Smooth muscle cell (in vitro differentiated cells): ENCODE measurements at regions not wholly inside any gene's neighbourhood (a gene's known extent, or its start where the extent isn't known, plus 50 kb on each side); places are given as distances from the start of the nearest gene placed in this dataset.

Experiments used
- DNase-seq: peaks from one replicate; lab custom pipeline; 2025; ENCODE audit not compliant: unreplicated experiment; lab: John Stamatoyannopoulos, UW
- H2AFZ ChIP-seq: fragments of 200-600 bp; sonication (generic); 2 replicates; pipeline ENCODE4 v1.6.0; 2016; ENCODE audit warnings: antibody characterized with exemption, low read depth, mild to moderate bottlenecking
- H3F3A ChIP-seq: fragments of 200-600 bp; sonication (generic); 2 replicates; pipeline ENCODE4 v1.6.0; 2017; ENCODE audit warnings: antibody characterized with exemption, low read depth
- H3K27ac ChIP-seq: fragments of 200-600 bp; sonication (generic); 2 replicates; pipeline ENCODE4 v1.5.1; 2016; ENCODE audit warnings: low read depth, mild to moderate bottlenecking
- H3K27me3 ChIP-seq: fragments of 200-600 bp; sonication (generic); 2 replicates; pipeline ENCODE4 v1.6.1; 2016; ENCODE audit warnings: low read depth, mild to moderate bottlenecking
- H3K36me3 ChIP-seq: fragments of 200-600 bp; sonication (generic); 2 replicates; pipeline ENCODE4 v1.5.1; 2016; ENCODE audit warnings: low read depth
- H3K4me1 ChIP-seq: fragments of 200-600 bp; sonication (generic); 2 replicates; pipeline ENCODE4 v1.5.1; 2016; ENCODE audit warnings: low read depth
- H3K4me2 ChIP-seq: fragments of 200-600 bp; sonication (generic); 2 replicates; pipeline ENCODE4 v1.6.0; 2016; ENCODE audit warnings: mild to moderate bottlenecking
- H3K4me3 ChIP-seq: fragments of 200-600 bp; sonication (generic); 2 replicates; pipeline ENCODE4 v1.5.1; 2016; ENCODE audit warnings: mild to moderate bottlenecking
- H3K79me2 ChIP-seq: fragments of 200-600 bp; sonication (generic); 2 replicates; pipeline ENCODE4 v1.6.0; 2016; ENCODE audit warnings: low read depth, mild to moderate bottlenecking
- H3K9ac ChIP-seq: fragments of 200-600 bp; sonication (generic); 2 replicates; pipeline ENCODE4 v1.6.0; 2016; ENCODE audit warnings: low read depth
- H3K9me3 ChIP-seq: fragments of 200-600 bp; sonication (generic); replicated peaks from 2 replicates; pipeline ENCODE4 v1.5.1; 2016; ENCODE audit warnings: low read depth
- H4K20me1 ChIP-seq: fragments of 200-600 bp; sonication (generic); 2 replicates; pipeline ENCODE4 v1.6.0; 2016; ENCODE audit warnings: low read depth
- CTCF ChIP-seq: fragments of 200-600 bp; sonication (generic); IDR thresholded peaks from 2 replicates; pipeline ENCODE4 v1.5.1; 2017; ENCODE audit warnings: borderline replicate concordance, mild to moderate bottlenecking, antibody characterized with exemption; ENCODE audit not compliant: insufficient read depth, poor library complexity, severe bottlenecking
- WGBS: methylation state at CpG from one replicate; pipeline ENCODE4 v1.1.7; 2016; ENCODE audit warnings: low lambda C conversion rate; 5-methylcytosine and 5-hydroxymethylcytosine counted together

DNA sequence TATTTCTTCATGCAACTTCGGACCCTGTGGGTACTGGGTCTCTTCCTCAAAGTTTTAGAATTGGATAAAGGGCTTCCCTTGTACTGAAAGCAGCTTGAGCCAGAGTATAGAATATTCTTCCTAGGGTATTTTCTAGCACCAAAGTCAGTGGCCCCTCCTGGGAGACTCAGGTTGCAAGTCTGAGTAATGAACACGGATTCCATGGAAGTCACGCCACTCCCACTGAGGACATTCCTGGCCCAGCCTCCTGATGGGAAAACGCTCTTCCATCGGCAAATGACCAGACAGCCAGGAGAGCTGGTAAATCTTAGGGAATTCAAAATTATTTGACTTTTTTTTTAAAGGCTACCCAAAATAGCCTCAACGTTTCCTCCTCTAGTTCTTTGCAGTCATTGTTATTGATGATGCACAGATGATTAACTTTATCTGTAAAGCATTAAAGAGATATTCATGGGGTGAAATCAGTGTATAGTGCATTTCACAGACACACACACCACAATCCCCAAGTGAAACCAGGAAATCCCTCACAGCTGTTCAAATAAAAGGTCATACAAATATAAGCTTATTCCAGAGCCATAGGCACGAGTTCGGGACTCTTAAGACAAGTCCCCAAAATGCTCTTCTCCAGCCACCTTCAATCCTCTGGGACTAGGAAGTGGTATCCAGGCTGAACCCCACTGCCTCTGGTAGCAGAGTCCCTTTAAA is 248.8 kb downstream of the SOD2 start:
- Histone ChIP-seq H3K27me3 (peaks cover 6% of the 10 kb centered on the region), H3K79me2 (no peaks in the 10 kb centered on the region), H3K27ac (no peak overlapping the region), H3K4me1 (no peaks in the 10 kb centered on the region), H3K4me3 (no peak overlapping the region), H3K4me2 (no peak overlapping the region), H2AFZ (no peak overlapping the region), H3K9me3 (no peaks in the 10 kb centered on the region), H3K36me3 (no peaks in the 10 kb centered on the region), H3F3A (no peaks in the 10 kb centered on the region), H4K20me1 (no peaks in the 10 kb centered on the region), H3K9ac (no peak overlapping the region)
- WGBS, result 52% methylated on average over 8 of the region's 8 CpGs
- no peak for TF ChIP-seq CTCF
- DNase-seq, result no peak

GRCh38 chr6:159443417-159443920 is 249.6 kb downstream of the SOD2 start:
- no peak for TF ChIP-seq CTCF
- Histone ChIP-seq H3K27me3 (peaks cover 6% of the 10 kb centered on the region), H3K27ac (no peak overlapping the region), H3K4me3 (no peak overlapping the region), H3F3A (no peaks in the 10 kb centered on the region), H4K20me1 (no peaks in the 10 kb centered on the region), H3K9ac (no peak overlapping the region), H2AFZ (no peak overlapping the region), H3K79me2 (no peaks in the 10 kb centered on the region), H3K36me3 (no peaks in the 10 kb centered on the region), H3K4me1 (no peaks in the 10 kb centered on the region), H3K9me3 (no peaks in the 10 kb centered on the region), H3K4me2 (no peak overlapping the region)
- WGBS, result 71% methylated on average over 8 of the region's 8 CpGs
- no peak for DNase-seq

GRCh38 chr6:159441704-159441981 is 251.4 kb downstream of the SOD2 start:
- H3K9me3 ChIP-seq, result no peaks in the 10 kb centered on the region
- no peak for DNase-seq
- no peaks in the 10 kb centered on the region for H4K20me1 ChIP-seq
- no peaks in the 10 kb centered on the region for H3K79me2 ChIP-seq
- no peak for TF ChIP-seq CTCF
- no peak overlapping the region for H3K4me3 ChIP-seq
- H3K27me3 ChIP-seq, result peaks cover 2% of the 10 kb centered on the region
- 90% methylated on average over 6 of the region's 6 CpGs for WGBS
- H3F3A ChIP-seq, result no peaks in the 10 kb centered on the region
- H3K4me2 ChIP-seq, result no peak overlapping the region
- H3K4me1 ChIP-seq, result no peaks in the 10 kb centered on the region
- no peak overlapping the region for H2AFZ ChIP-seq
- H3K27ac ChIP-seq, result no peak overlapping the region
- no peak overlapping the region for H3K9ac ChIP-seq
- H3K36me3 ChIP-seq, result no peaks in the 10 kb centered on the region
